NCI-H748 (cell line): ENCODE measurements at regions not wholly inside any gene's neighbourhood (a gene's known extent, or its start where the extent isn't known, plus 50 kb on each side); places are given as distances from the start of the nearest gene placed in this dataset.
"Not testable (repeated sequence)": the region's sequence is repeated elsewhere in the genome, so short reads cannot be mapped to it uniquely, and the experiment has no call there.

Experiments
- DNase-seq: peaks from one replicate; lab custom pipeline; 2025; ENCODE audit not compliant: unreplicated experiment; lab: John Stamatoyannopoulos, UW

DNA sequence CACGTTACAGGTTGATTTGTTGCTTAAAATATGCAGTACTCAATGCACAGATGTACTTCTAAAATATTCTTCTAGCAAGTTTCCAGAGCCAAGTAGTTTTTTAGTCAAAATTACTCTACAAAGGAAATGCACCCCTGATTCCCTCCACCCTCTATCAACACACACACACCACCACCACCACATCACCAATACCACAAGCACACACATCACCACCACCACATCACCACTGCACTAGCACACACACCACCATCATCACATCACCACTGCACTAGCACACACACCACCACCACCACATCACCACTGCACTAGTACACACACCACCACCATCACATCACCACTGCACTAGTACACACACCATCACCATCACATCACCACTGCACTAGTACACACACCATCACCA is 105.2 kb upstream of the FRG1 start:
- no peak for DNase-seq

DNA sequence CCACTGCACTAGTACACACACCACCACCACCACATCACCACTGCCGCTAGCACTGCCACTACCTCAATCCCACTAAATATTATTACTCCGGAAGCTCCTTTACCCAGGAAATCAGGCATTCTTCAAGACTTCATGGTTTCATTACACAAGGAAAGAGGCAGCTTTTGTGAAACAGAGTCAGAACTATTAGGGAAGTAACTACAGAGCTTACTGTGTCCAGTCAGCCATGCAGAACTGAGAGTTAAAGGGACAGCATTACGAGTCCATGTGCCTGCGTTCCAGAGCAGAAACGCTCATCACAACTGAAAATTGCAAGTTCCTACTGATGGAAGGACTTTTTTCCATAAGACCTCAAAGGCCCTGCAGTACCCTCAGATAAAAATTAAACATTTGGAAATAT is 103.2 kb upstream of the FRG1 start:
- DNase-seq, result no peak

DNA sequence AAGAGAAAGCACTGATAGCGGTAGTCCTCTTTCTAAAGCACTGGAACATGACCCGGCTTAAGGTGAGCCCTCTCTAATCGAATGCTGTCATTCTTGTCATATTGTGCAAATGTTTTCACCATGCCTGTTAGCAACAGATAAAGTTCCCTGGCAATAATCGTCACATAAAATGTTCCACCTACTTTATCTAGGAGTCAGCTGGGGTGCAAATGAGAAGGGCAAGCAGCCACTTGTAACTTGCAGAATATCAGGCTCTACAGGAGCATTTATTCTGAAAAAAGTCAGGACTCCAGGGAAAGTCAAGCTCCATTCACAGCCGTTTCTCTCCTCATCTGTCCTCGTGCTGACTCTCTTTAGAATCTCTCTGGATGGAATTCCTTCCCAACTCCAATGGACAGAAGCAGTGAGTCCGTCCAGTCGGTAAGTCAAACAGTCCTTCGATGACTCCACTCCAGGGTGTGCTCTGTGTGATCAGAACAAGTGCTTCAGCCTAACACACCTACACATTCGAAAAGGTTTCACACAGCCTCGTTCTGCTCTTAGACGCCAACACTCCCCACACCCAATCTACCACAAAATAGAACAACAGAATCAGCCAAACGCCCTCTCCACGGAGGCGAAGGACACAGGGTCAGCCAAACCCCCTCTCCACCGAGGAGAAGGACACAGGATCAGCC is 101.7 kb upstream of the FRG1 start:
- DNase-seq, result no peak

DNA sequence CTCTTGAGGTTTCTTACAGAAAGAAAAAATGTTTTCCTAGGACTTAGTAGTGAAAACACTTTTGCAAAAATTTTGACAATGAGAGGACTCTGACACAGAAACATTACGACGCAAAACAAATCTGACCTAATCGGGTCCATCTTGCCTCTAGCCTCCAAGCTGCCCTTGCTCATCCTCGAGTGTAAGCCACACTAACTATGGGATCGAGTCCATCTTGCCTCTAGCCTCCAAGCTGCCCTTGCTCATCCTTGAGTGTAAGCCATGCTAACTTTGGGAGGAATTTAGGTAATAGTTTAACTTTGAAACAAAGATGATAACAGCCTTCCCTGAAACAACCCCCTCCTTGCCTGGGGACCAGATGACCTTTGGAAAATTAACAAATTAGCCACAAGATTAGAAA is 100.3 kb upstream of the FRG1 start:
- DNase-seq, result no peak

DNA sequence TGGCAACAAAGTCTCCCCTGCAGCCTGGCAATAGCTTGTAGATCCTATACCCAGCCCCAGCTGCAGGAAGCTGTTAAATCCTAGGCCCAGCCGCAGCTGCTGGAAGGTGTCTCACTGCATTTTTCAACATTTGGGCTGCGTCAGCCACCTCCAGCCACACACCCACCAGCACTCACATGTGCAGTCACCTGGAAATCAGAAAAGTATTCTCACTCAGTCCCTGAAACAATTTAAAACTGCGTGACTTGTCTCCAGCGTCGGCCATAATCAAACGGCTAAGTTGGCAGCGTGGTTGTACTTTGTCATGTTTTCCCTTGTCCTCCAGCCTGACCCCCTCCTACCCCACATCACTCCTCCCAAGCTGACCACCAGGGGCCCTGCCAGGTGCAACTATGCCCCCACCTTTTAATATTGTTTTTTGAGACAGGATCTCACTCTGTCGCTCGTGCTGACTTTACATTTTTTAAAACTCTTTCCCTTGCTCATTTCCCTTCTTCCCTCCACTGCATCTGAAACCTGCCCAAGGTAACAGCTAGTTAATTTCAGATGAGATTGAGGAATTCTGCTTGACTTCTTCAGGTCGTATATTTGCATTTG is 97.2 kb upstream of the FRG1 start:
- DNase-seq, result no peak

DNA sequence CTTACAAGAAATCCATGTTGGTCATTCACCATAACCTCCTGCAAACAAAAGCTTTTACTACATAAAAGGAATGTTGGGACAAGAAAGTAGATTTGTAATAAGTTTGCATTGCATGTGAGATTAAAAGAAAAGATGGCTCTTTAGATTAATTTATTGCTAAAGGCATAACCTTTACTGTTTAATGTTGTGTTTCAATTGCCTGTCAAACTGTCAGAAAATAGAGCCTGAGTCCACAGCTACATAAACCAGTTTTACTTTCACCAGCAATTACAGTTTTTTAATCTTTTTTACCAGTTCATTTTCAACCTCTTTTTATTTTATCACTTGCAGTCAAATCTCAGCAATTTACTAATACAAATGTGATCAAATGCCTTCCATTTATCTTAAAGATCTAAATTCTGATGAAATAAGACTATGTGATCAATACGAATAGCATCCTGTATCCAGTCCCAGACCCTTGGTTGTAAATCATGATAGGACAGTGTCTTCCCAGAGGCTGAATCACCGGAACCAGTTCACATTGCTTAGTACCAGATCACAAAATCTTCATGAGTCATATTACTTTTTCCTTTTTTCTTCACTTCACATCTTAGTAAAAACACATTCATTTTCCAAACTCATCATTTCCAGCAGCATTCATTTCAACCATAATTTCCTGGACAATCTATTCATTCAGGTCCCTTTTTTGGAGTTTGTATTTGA is 95.4 kb upstream of the FRG1 start:
- no peak for DNase-seq

DNA sequence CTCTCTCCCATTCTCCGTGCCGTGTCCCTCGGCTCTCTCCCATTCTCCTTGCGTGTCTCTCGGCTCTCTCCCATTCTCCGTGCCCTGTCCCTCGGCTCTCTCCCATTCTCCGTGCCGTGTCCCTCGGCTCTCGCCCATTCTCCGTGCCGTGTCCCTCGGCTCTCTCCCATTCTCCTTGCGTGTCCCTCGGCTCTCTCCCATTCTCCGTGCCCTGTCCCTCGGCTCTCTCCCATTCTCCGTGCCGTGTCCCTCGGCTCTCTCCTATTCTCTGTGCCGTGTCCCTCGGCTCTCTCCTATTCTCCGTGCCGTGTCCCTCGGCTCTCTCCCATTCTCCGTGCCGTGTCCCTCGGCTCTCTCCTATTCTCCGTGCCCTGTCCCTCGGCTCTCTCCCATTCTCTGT is 94.6 kb upstream of the FRG1 start:
- not testable (repeated sequence) for DNase-seq

DNA sequence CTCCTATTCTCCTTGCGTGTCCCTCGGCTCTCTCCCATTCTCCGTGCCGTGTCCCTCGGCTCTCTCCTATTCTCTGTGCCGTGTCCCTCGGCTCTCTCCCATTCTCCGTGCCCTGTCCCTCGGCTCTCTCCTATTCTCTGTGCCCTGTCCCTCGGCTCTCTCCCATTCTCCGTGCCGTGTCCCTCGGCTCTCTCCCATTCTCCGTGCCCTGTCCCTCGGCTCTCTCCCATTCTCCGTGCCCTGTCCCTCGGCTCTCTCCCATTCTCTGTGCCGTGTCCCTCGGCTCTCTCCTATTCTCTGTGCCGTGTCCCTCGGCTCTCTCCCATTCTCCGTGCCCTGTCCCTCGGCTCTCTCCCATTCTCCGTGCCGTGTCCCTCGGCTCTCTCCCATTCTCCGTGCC is 94.1 kb upstream of the FRG1 start:
- not testable (repeated sequence) for DNase-seq

DNA sequence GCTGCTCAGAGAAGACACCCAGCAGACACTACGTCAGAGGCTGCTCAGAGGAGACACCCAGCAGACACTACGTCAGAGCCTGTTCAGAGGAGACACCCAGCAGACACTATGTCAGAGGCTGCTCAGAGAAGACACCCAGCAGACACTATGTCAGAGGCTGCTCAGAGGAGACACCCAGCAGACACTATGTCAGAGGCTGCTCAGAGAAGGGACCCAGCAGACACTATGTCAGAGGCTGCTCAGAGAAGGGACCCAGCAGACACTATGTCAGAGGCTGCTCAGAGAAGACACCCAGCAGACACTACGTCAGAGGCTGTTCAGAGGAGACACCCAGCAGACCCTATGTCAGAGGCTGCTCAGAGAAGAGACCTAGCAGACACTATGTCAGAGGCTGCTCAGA is 92.0 kb upstream of the FRG1 start:
- DNase-seq, result not testable (repeated sequence)

DNA sequence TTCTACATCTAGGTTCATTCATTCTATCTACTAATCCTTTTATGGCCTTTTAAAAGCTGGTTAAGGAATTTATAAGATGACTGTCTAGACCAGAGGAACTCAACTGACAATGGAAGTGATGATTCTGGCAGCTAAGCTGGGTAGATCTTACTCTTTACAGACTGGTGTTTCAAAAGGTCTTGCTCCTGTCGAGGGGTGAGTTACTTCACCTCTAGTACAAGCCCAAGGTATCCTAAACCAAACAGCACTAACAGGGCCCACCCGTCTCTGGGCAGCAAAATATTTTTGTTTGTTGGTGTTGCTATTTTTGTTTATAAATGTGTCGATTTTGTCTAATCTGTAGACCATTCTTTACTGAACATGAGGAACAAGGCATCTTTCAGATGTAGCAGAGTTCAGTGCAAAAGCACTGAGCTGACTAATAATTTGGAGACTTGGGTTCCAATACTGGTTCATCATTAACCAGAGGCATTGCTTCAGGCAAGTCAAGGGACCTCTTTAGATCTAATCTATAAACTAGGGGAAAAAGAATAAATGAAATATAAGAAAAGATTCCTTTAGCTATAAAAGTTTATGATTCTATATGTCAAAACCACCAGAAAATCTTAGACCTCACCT is 90.3 kb upstream of the FRG1 start:
- DNase-seq, result no peak

DNA sequence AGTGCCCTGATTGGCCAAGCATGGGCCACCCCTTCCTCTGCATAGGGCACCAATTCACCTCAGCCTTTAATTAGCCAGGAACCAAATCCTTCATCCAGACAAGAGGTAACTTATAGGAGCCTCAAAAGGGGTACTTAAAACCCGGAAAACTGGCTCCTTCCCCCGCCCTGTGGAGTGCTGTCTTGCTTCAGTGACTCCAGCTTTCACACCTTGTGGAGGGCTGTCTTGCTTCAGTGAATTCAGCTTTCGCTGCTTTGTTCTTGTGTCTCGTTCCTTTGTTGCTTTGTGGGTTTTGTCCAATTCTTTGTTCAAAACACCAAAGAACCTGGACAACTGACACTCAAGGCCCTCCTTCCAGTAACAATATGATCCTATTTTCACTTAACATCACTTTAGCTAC is 82.2 kb upstream of the FRG1 start:
- DNase-seq, result peak; percentile 1

DNA sequence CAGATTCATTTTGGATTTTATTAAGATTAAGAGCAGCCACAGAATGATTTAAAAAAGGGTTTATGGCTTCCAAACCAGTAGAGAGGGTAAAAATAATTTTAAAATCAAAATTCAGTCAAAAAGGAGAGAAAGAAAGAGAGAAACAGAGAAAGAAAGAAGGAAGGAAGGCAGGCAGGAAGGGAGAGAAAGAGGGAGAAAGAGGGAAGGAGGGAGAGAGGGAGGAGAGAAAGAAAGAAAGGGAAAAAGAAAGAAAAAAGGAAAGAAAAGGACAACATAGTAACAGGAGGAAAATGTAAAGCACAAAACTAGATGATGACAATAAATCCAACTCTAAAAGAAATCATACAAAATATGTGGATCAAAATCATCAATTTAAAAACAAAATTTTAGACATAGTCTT is 79.6 kb upstream of the FRG1 start:
- DNase-seq, result no peak

DNA sequence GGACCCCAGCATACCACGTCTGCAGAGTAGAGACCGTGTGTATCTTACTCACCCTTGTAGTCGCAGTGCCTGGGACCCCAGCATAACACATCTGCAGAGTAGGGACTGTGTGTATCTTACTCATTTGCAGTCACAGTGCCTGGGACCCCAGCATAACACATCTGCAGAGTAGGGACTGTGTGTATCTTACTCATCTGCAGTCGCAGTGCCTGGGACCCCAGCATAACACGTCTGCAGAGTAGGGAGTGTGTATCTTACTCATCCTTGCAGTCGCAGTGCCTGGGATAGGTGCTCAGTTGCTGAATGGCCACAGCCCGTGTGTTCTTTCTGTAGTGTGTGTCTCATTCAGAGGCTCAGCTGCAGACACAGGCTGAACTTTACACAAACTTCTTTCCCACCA is 71.4 kb upstream of the FRG1 start:
- DNase-seq, result no peak

DNA sequence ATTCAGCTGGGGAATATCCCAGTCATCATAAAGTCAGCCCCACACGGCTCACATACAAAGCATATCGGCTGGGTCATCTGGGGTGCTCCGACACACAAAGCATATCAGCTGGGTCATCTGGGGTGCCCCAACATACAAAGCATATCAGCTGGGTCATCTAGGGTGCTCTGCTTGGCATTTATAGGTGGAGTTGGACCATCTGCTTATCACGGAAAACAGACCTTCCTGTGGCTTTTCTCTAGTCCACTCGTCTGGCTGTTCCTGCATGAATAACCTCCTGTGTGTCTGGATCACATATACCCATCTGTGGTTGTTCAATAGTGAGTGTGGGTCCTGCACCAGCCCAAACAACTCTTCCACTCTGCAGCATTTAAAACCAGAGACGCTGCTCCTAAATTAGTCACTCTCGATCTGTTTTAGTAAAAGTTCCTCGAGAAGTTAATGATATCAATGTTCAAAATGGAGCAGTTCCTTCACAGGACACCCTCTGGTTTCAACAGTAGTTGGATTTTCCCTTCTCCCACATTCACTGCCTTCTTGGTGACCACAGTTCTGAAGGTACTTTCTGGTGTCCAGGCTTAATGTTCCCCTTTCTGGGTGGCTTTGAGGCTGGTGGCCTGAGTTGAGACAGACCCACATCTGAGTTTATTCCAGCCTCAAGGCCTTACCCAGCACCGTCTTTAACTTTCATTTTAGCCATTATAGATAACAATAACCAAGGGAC is 70.0 kb upstream of the FRG1 start:
- DNase-seq, result no peak

DNA sequence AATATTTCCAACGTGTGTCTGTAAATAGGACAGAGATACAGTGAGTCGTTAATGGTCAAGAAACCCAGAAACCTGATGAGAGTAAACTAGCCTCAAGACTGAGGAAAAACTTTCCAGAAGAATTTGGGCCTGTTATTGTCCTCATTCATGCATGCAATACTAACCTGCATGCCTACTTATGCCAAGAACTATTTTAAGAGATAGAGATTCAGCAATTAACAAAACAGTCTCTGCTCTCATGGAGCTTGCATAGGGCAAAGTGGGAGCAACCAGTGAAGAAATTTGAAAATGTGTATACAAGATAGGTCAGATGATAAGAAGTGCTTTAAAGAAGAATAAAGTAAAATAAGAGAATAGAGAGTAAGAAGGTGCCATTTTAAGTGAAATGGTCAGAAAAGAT is 66.1 kb upstream of the FRG1 start:
- no peak for DNase-seq

DNA sequence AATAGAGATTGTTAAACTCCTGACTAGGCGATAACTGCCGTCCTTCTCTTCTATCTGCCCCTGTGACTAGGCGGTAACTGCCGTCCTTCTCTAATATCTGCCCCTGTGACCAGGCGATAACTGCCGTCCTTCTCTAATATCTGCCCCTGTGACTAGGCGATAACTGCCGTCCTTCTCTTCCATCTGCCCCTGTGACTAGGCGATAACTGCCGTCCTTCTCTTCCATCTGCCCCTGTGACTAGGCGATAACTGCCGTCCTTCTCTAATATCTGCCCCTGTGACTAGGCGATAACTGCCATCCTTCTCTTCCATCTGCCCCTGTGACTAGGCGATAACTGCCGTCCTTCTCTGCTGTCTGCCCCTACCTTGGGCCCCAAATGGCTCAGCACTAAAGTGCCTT is 59.5 kb upstream of the FRG1 start:
- not testable (repeated sequence) for DNase-seq

DNA sequence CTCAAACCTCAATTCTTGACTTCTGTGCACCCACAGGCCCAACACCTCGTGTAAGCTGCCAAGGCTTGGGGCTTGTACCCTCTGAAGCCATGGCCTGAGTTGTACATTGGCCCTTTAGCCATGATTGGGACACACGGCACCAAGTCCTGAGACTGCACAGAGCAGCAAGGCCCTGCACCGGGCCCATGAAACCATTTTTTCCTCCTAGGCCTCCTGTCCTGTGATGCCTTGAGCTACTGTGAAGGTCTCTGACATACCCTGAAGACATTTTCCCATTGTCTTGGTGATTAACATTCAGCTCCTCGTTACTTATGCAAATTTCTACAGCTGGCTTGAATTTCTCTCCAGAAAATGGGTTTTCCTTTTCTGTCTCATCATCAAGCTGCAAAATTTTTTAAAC is 52.3 kb upstream of the FRG1 start:
- not testable (repeated sequence) for DNase-seq
